HepG2 (cell line): ENCODE measurements at regions not wholly inside any gene's neighbourhood (a gene's known extent, or its start where the extent isn't known, plus 50 kb on each side); places are given as distances from the start of the nearest gene placed in this dataset.
"Not testable (repeated sequence)": the region's sequence is repeated elsewhere in the genome, so short reads cannot be mapped to it uniquely, and the experiment has no call there.

Source experiments
- CTCF ChIP-seq: sonication (generic); formaldehyde crosslinking; IDR thresholded peaks from 2 replicates; pipeline ENCODE4 v1.5.0; 2020; ENCODE audit warnings: mild to moderate bottlenecking, missing genetic modification reagents, moderate library complexity
- ETV6 ChIP-seq: sonication (generic); formaldehyde crosslinking; conservative IDR thresholded peaks from 2 replicates; pipeline ENCODE4 v1.4.0; 2020; ENCODE audit warnings: missing genetic modification reagents
- ZBTB7A ChIP-seq: sonication (generic); formaldehyde crosslinking; IDR thresholded peaks from 2 replicates; pipeline ENCODE4 v1.8.0; 2022; ENCODE audit warnings: mild to moderate bottlenecking, missing genetic modification reagents
- ZFP62 ChIP-seq: sonication (generic); formaldehyde crosslinking; IDR thresholded peaks from 2 replicates; pipeline ENCODE4 v1.4.0; 2020; ENCODE audit warnings: missing genetic modification reagents
- TF ChIP-seq, protein P1 (sequence below): IDR thresholded peaks from 2 replicates; pipeline ENCODE4 v1.6.1; 2012; ENCODE audit warnings: inconsistent platforms

GRCh38 chr2:97312426-97312825 is 199.5 kb downstream of the ANKRD36 start:
- TF ChIP-seq, protein P1, sequence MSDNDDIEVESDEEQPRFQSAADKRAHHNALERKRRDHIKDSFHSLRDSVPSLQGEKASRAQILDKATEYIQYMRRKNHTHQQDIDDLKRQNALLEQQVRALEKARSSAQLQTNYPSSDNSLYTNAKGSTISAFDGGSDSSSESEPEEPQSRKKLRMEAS, result not testable (repeated sequence)
- TF ChIP-seq CTCF, ZFP62, ETV6, ZBTB7A (CRISPR knock-in tag): not testable (repeated sequence)
